HCT116 (cell line): ENCODE measurements at regions not wholly inside any gene's neighbourhood (a gene's known extent, or its start where the extent isn't known, plus 50 kb on each side); places are given as distances from the start of the nearest gene placed in this dataset.

Experiments
- ATAC-seq: fragments of 200-7000 bp; cut with Tn5 transposase; 2 replicates; pipeline ENCODE4 v1.9.1; 2020; ENCODE audit warnings: mild to moderate bottlenecking, moderate library complexity
- BruUV-seq: library from RNA; stranded (reverse); fragments of 400-500 nt; replicated peaks from 2 replicates; lab custom pipeline; 2021; lab: Mats Ljungman, UMichigan
- CTCF ChIA-PET: fragments of 300-600 bp; sonication (Branson Sonifier 250); formaldehyde crosslinking; loops from one replicate; lab custom pipeline; 2021; ENCODE audit warnings: antibody characterized with exemption; lab: Charles Lee
- POLR2A ChIA-PET: fragments of 300-600, 350-600 bp; sonication (Branson Sonifier 250); formaldehyde crosslinking; loops from one replicate; lab custom pipeline; 2021; ENCODE audit warnings: antibody characterized with exemption; lab: Charles Lee
- RAD21 ChIA-PET, 2 experiments: fragments of 300-600 bp; sonication (Branson Sonifier 250); formaldehyde crosslinking; loops; one replicate each; lab custom pipeline; 2023; ENCODE audit warnings: low total read pairs in 2 of 2; ENCODE audit not compliant: uncharacterized antibody in 2 of 2, unreplicated experiment in 2 of 2, low non-redundant PET in 1 of 2; lab: Charles Lee
- DNase-seq: peaks from one replicate; pipeline ENCODE4 v3.0.0-alpha.2; 2010; ENCODE audit warnings: low read depth, low spot score
- H2AFZ ChIP-seq: fragments of 200-600 bp; shearing (Covaris generic), sonication (generic); 2 replicates; pipeline ENCODE4 v1.6.1; 2017; ENCODE audit warnings: low read depth, mixed run types, mixed read lengths, antibody characterized with exemption, low read length; ENCODE audit not compliant: poor library complexity, severe bottlenecking
- H3K27ac ChIP-seq: 2 replicates; pipeline ENCODE4 v1.5.1; 2012; ENCODE audit warnings: low read depth, low read length
- H3K27me3 ChIP-seq: fragments of 200-600 bp; sonication (generic); 2 replicates; pipeline ENCODE4 v1.6.1; 2016; ENCODE audit warnings: mixed run types, low read length, mixed read lengths; ENCODE audit not compliant: insufficient read depth
- H3K36me3 ChIP-seq, 2 experiments: fragments of 200-500 bp in 1 of 2; fragments of 200-600 bp in 1 of 2; sonication (Bioruptor generic) in 1 of 2; sonication (generic) in 1 of 2; 2 replicates each; pipeline versions ENCODE4 v1.5.1 to v1.6.1; 2014 to 2016; ENCODE audit warnings: low read length in 2 of 2, inconsistent platforms in 1 of 2, mixed read lengths in 1 of 2, mixed run types in 1 of 2; ENCODE audit not compliant: insufficient read depth in 2 of 2, control insufficient read depth in 1 of 2
- H3K4me1 ChIP-seq, 2 experiments: fragments of 200-600 bp in 1 of 2; sonication (generic) in 1 of 2; 2 replicates each; pipeline versions ENCODE4 v1.5.1 to v1.6.1; 2012 to 2017; ENCODE audit warnings: low read length in 2 of 2, inconsistent platforms in 1 of 2, mild to moderate bottlenecking in 1 of 2, mixed read lengths in 1 of 2, mixed run types in 1 of 2, moderate library complexity in 1 of 2; ENCODE audit not compliant: insufficient read depth in 2 of 2, control insufficient read depth in 1 of 2
- H3K4me2 ChIP-seq: fragments of 200-600 bp; sonication (generic); 2 replicates; pipeline ENCODE4 v1.6.1; 2017; ENCODE audit warnings: mixed run types, low read length, mixed read lengths
- H3K4me3 ChIP-seq, 2 experiments: fragments of 200-600 bp in 1 of 2; sonication (generic) in 1 of 2; replicated peaks in 1 of 2; 2 replicates each; pipeline ENCODE4 v1.5.1; 2011 to 2016; ENCODE audit warnings: low read length in 2 of 2, control low read depth in 1 of 2, low read depth in 1 of 2, mild to moderate bottlenecking in 1 of 2, mixed read lengths in 1 of 2, mixed run types in 1 of 2
- H3K79me2 ChIP-seq: fragments of 200-600 bp; sonication (generic); 2 replicates; pipeline ENCODE4 v1.6.1; 2017; ENCODE audit warnings: mild to moderate bottlenecking, mixed run types, low read length, moderate library complexity, mixed read lengths; ENCODE audit not compliant: insufficient read depth
- H3K9ac ChIP-seq: fragments of 200-600 bp; sonication (generic); 2 replicates; pipeline ENCODE4 v1.6.1; 2016; ENCODE audit warnings: low read length, mixed read lengths
- H3K9me2 ChIP-seq: fragments of 200-600 bp; sonication (generic), shearing (Covaris generic); 2 replicates; pipeline ENCODE4 v1.6.1; 2017; ENCODE audit warnings: mixed run types, mild to moderate bottlenecking, moderate library complexity; ENCODE audit not compliant: insufficient read depth
- H3K9me3 ChIP-seq, 2 experiments: fragments of 200-500 bp in 1 of 2; fragments of 200-600 bp in 1 of 2; sonication (Bioruptor generic) in 1 of 2; sonication (generic) in 1 of 2; 2 replicates each; pipeline ENCODE4 v1.6.1; 2014 to 2017; ENCODE audit warnings: low read length in 2 of 2, mixed read lengths in 2 of 2, inconsistent platforms in 1 of 2, low read depth in 1 of 2, mild to moderate bottlenecking in 1 of 2, mixed run types in 1 of 2, moderate library complexity in 1 of 2; ENCODE audit not compliant: control insufficient read depth in 1 of 2, insufficient read depth in 1 of 2
- H4K20me1 ChIP-seq: fragments of 200-600 bp; sonication (generic), shearing (Covaris generic); 2 replicates; pipeline ENCODE4 v1.6.1; 2017; ENCODE audit warnings: mixed run types, mild to moderate bottlenecking, moderate library complexity; ENCODE audit not compliant: insufficient read depth
- CBX3 ChIP-seq: IDR thresholded peaks from 2 replicates; pipeline ENCODE4 v1.6.1; 2012; ENCODE audit warnings: low read depth
- EGR1 ChIP-seq: IDR thresholded peaks from 2 replicates; pipeline ENCODE4 v1.6.1; 2012; ENCODE audit warnings: low read depth
- ELF1 ChIP-seq: IDR thresholded peaks from 2 replicates; pipeline ENCODE4 v1.6.1; 2012; ENCODE audit warnings: low read depth, borderline replicate concordance
- EZH2 ChIP-seq: fragments of 200-600 bp; sonication (generic); IDR thresholded peaks from 2 replicates; pipeline ENCODE4 v1.6.1; 2017; ENCODE audit warnings: antibody characterized with exemption, mixed run types
- EZH2phosphoT487 ChIP-seq: fragments of 200-600 bp; IDR thresholded peaks from 2 replicates; pipeline ENCODE4 v1.6.1; 2018; ENCODE audit warnings: antibody characterized with exemption, borderline replicate concordance
- FOSL1 ChIP-seq: IDR thresholded peaks from 2 replicates; pipeline ENCODE4 v1.6.1; 2012; ENCODE audit warnings: low read depth
- POLR2A ChIP-seq: IDR thresholded peaks from 2 replicates; pipeline ENCODE4 v1.7.0; 2011; ENCODE audit warnings: borderline replicate concordance; ENCODE audit not compliant: insufficient read depth, insufficient read length; ENCODE audit errors: extremely low read depth
- POLR2AphosphoS5 ChIP-seq: IDR thresholded peaks from 2 replicates; pipeline ENCODE4 v1.6.1; 2011; ENCODE audit warnings: mild to moderate bottlenecking, low read depth, low read length, moderate library complexity
- RAD21 ChIP-seq: IDR thresholded peaks from 2 replicates; pipeline ENCODE4 v1.6.1; 2012; ENCODE audit warnings: low read depth, mild to moderate bottlenecking
- SIN3A ChIP-seq: IDR thresholded peaks from 2 replicates; pipeline ENCODE4 v1.6.1; 2012; ENCODE audit warnings: low read depth
- SP1 ChIP-seq: IDR thresholded peaks from 2 replicates; pipeline ENCODE4 v1.6.1; 2012; ENCODE audit warnings: low read depth
- SRF ChIP-seq: IDR thresholded peaks from 2 replicates; pipeline ENCODE4 v1.6.1; 2012; ENCODE audit warnings: low read depth
- YY1 ChIP-seq: IDR thresholded peaks from 2 replicates; pipeline ENCODE4 v1.6.1; 2011; ENCODE audit warnings: low read length, low read depth, moderate library complexity, mild to moderate bottlenecking; ENCODE audit not compliant: insufficient replicate concordance; ENCODE audit errors: extremely low read depth
- ZFX ChIP-seq: fragments of 450-650 bp; IDR thresholded peaks from 2 replicates; pipeline ENCODE4 v1.6.1; 2017
- ZNF274 ChIP-seq: fragments of 200-500 bp; sonication (Bioruptor generic); IDR thresholded peaks from 2 replicates; pipeline ENCODE4 v1.6.1; 2014; ENCODE audit warnings: mild to moderate bottlenecking, low read depth, low read length, inconsistent platforms
- intact Hi-C: fragments of 100-400 bp; cut with micrococcal nuclease; formaldehyde crosslinking; loops from 2 replicates; pipeline ENCODE4 v1.10.0; 2022
- TF ChIP-seq, protein P1 (sequence below): IDR thresholded peaks from 2 replicates; pipeline ENCODE4 v1.6.1; 2012; ENCODE audit warnings: low read depth
- TF ChIP-seq, protein P2 (sequence below), 3 experiments: fragments of 200-600 bp in 1 of 3; sonication (generic) in 1 of 3; IDR thresholded peaks in 2 of 3; conservative IDR thresholded peaks in 1 of 3; 2 replicates each; pipeline ENCODE4 v1.5.1; 2012 to 2017; ENCODE audit warnings: low read depth in 2 of 3, low read length in 2 of 3, antibody characterized with exemption in 1 of 3, borderline replicate concordance in 1 of 3, control low read depth in 1 of 3, mild to moderate bottlenecking in 1 of 3, mixed read lengths in 1 of 3, mixed run types in 1 of 3, moderate library complexity in 1 of 3; ENCODE audit not compliant: insufficient read depth in 1 of 3
- TF ChIP-seq, protein P3 (sequence below): IDR thresholded peaks from 2 replicates; pipeline ENCODE4 v1.6.1; 2012

DNA sequence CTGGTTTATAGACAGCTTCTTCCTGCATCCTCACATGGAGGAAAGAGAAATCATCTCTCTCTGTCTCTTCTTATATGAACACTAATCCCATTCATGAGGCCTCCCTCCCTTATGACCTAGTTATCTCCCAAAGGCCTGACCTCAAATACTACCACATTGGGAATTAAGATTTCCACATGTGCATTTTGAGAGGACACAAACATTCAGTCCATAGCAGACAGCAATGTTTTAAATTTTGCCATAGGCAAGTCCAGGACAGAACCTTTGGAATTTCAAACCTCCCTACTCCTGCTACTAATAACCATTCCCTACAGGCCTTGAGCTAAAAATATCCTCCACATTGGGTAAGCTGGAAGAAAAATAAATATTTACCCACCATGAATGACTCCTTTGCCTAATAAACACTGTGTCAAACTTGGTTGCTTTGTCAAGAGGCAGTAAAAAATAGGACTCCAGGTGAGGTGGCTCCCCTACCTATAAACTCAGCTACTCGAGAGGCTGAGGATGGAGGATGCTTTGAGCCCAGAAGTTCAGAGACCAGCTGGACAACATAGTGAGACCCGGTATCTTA is 113.7 kb downstream of the ZNF281 start:
- DNase-seq (no peak), ATAC-seq (no peak)
- no peaks in the 10 kb centered on the region for H3K79me2 ChIP-seq
- BruUV-seq, result no TSS peak
- ChIA-PET RAD21 (no interaction called here), POLR2A (no interaction called here), CTCF (no interaction called here)
- no peaks in the 10 kb centered on the region for H4K20me1 ChIP-seq
- H3K27ac ChIP-seq, result no peak overlapping the region
- no peaks in the 10 kb centered on the region for H3K9me2 ChIP-seq
- H3K27me3 ChIP-seq, result no peaks in the 10 kb centered on the region
- no peak overlapping the region for H3K9ac ChIP-seq
- no peaks in the 10 kb centered on the region for H3K36me3 ChIP-seq
- no peak overlapping the region for H3K4me3 ChIP-seq
- intact Hi-C loops, result no loop called here
- H2AFZ ChIP-seq, result no peak overlapping the region
- TF ChIP-seq SP1, result no peak
- no peak for TF ChIP-seq ZNF274
- TF ChIP-seq, protein P1, sequence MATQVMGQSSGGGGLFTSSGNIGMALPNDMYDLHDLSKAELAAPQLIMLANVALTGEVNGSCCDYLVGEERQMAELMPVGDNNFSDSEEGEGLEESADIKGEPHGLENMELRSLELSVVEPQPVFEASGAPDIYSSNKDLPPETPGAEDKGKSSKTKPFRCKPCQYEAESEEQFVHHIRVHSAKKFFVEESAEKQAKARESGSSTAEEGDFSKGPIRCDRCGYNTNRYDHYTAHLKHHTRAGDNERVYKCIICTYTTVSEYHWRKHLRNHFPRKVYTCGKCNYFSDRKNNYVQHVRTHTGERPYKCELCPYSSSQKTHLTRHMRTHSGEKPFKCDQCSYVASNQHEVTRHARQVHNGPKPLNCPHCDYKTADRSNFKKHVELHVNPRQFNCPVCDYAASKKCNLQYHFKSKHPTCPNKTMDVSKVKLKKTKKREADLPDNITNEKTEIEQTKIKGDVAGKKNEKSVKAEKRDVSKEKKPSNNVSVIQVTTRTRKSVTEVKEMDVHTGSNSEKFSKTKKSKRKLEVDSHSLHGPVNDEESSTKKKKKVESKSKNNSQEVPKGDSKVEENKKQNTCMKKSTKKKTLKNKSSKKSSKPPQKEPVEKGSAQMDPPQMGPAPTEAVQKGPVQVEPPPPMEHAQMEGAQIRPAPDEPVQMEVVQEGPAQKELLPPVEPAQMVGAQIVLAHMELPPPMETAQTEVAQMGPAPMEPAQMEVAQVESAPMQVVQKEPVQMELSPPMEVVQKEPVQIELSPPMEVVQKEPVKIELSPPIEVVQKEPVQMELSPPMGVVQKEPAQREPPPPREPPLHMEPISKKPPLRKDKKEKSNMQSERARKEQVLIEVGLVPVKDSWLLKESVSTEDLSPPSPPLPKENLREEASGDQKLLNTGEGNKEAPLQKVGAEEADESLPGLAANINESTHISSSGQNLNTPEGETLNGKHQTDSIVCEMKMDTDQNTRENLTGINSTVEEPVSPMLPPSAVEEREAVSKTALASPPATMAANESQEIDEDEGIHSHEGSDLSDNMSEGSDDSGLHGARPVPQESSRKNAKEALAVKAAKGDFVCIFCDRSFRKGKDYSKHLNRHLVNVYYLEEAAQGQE, result no peak
- TF ChIP-seq, protein P2, sequence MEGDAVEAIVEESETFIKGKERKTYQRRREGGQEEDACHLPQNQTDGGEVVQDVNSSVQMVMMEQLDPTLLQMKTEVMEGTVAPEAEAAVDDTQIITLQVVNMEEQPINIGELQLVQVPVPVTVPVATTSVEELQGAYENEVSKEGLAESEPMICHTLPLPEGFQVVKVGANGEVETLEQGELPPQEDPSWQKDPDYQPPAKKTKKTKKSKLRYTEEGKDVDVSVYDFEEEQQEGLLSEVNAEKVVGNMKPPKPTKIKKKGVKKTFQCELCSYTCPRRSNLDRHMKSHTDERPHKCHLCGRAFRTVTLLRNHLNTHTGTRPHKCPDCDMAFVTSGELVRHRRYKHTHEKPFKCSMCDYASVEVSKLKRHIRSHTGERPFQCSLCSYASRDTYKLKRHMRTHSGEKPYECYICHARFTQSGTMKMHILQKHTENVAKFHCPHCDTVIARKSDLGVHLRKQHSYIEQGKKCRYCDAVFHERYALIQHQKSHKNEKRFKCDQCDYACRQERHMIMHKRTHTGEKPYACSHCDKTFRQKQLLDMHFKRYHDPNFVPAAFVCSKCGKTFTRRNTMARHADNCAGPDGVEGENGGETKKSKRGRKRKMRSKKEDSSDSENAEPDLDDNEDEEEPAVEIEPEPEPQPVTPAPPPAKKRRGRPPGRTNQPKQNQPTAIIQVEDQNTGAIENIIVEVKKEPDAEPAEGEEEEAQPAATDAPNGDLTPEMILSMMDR (IDR thresholded peaks at IDR 0.05 in 2 of 3, conservative IDR thresholded peaks at IDR 0.05 in 1 of 3; ENCODE audit: borderline replicate concordance in 1 of 3, insufficient read depth in 1 of 3, low read depth in 2 of 3, low read length in 2 of 3), result no peak
- TF ChIP-seq EZH2phosphoT487, result no peak
- no peak for TF ChIP-seq ZFX
- no peak for TF ChIP-seq POLR2AphosphoS5
- no peak for TF ChIP-seq YY1
- no peak for TF ChIP-seq EZH2
- TF ChIP-seq FOSL1, result no peak
- no peak for TF ChIP-seq RAD21
- no peak for TF ChIP-seq SRF
- no peak for TF ChIP-seq ELF1
- no peak for TF ChIP-seq EGR1
- no peak for TF ChIP-seq POLR2A
- TF ChIP-seq SIN3A, result no peak
- TF ChIP-seq, protein P3, sequence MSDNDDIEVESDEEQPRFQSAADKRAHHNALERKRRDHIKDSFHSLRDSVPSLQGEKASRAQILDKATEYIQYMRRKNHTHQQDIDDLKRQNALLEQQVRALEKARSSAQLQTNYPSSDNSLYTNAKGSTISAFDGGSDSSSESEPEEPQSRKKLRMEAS, result no peak
- TF ChIP-seq CBX3, result no peak
- no peak overlapping the region for H3K4me2 ChIP-seq
- no peaks in the 10 kb centered on the region for H3K4me1 ChIP-seq
- no peaks in the 10 kb centered on the region for H3K9me3 ChIP-seq
